Endodermal cell (in vitro differentiated cells): ENCODE measurements at regions not wholly inside any gene's neighbourhood (a gene's known extent, or its start where the extent isn't known, plus 50 kb on each side); places are given as distances from the start of the nearest gene placed in this dataset.

ENCODE experiments used
- DNase-seq: peaks from one replicate; pipeline ENCODE4 v3.0.0-alpha.2; 2017
- H3K27ac ChIP-seq: 2 replicates; pipeline ENCODE4 v1.5.1; 2013; ENCODE audit warnings: mild to moderate bottlenecking, low read depth, low read length, moderate library complexity
- H3K27me3 ChIP-seq: 2 replicates; pipeline ENCODE4 v1.6.1; 2013; ENCODE audit warnings: mild to moderate bottlenecking, low read length, moderate library complexity; ENCODE audit not compliant: insufficient read depth, control insufficient read depth, poor library complexity, severe bottlenecking
- H3K36me3 ChIP-seq: 2 replicates; pipeline ENCODE4 v1.7.0; 2013; ENCODE audit warnings: mild to moderate bottlenecking, low read length, moderate library complexity; ENCODE audit not compliant: control insufficient read depth, insufficient read depth
- H3K4me1 ChIP-seq: one replicate; pipeline ENCODE4 v1.7.0; 2013; ENCODE audit warnings: low read length; ENCODE audit not compliant: control insufficient read depth, insufficient read depth
- H3K4me3 ChIP-seq: 2 replicates; pipeline ENCODE4 v1.5.1; 2013; ENCODE audit warnings: mild to moderate bottlenecking, low read length, moderate library complexity
- H3K9ac ChIP-seq: 2 replicates; pipeline ENCODE4 v1.6.1; 2013; ENCODE audit warnings: mild to moderate bottlenecking, low read length, moderate library complexity; ENCODE audit not compliant: poor library complexity, severe bottlenecking; ENCODE audit errors: extremely low read depth
- H3K9me3 ChIP-seq: 2 replicates; pipeline ENCODE4 v1.6.1; 2013; ENCODE audit warnings: mild to moderate bottlenecking, low read length, moderate library complexity; ENCODE audit not compliant: control insufficient read depth
- H3K27ac Mint-ChIP-seq: 2 replicates; pipeline ENCODE4 v1.8.0; 2020; ENCODE audit warnings: mixed read lengths
- H3K27me3 Mint-ChIP-seq: 2 replicates; pipeline ENCODE4 v1.8.0; 2021; ENCODE audit warnings: mild to moderate bottlenecking, mixed read lengths; ENCODE audit not compliant: insufficient read depth
- H3K36me3 Mint-ChIP-seq: 2 replicates; pipeline ENCODE4 v1.8.0; 2020; ENCODE audit warnings: low read depth, mixed read lengths
- H3K4me1 Mint-ChIP-seq: 2 replicates; pipeline ENCODE4 v1.8.0; 2020; ENCODE audit warnings: mixed read lengths
- H3K4me3 Mint-ChIP-seq: 2 replicates; pipeline ENCODE4 v1.8.0; 2020; ENCODE audit warnings: mild to moderate bottlenecking, moderate library complexity, mixed read lengths
- H3K9me3 Mint-ChIP-seq: 2 replicates; pipeline ENCODE4 v1.8.0; 2020; ENCODE audit warnings: mild to moderate bottlenecking, mixed read lengths
- CTCF ChIP-seq: fragments of 200-600 bp; sonication (generic); conservative IDR thresholded peaks from 2 replicates; pipeline ENCODE4 v1.5.0; 2021; ENCODE audit warnings: antibody characterized with exemption, mild to moderate bottlenecking
- WGBS, 2 experiments: methylation state at CpG; one replicate each; pipeline versions ENCODE4 v1.1.5 to v1.1.7; 2013; ENCODE audit warnings: missing lambda C conversion rate in 2 of 2, mixed read lengths in 1 of 2; ENCODE audit not compliant: insufficient coverage in 1 of 2, insufficient read length in 1 of 2; 5-methylcytosine and 5-hydroxymethylcytosine counted together

DNA sequence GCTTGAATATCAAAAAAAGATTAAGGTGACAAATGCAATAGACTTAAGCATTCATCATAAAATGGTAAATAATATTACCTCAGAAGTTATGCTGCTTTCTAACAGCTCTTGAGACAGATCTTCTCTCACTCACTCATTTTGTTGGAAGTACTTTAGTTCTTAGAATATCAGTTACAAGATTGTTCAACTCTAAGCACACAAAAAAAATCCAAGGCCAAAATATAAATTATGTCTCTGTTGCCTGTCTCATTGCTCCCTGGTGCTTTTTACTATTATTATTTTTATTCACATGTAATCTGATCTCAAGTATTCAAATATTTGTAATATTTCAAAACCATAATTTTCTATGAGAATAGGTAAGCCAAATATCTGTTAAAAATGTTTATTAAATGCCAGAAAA is 259.4 kb upstream of the HSF2 start:
- no peak for DNase-seq
- H3K36me3 Mint-ChIP-seq, result no peaks in the 10 kb centered on the region
- H3K36me3 ChIP-seq, result no peaks in the 10 kb centered on the region
- peaks cover 1% of the 10 kb centered on the region for H3K4me1 Mint-ChIP-seq
- H3K27ac Mint-ChIP-seq, result no peak overlapping the region
- H3K9ac ChIP-seq, result no peak overlapping the region
- peaks cover 2% of the 10 kb centered on the region for H3K9me3 Mint-ChIP-seq
- H3K9me3 ChIP-seq, result no peaks in the 10 kb centered on the region
- no peak for TF ChIP-seq CTCF
- H3K4me1 ChIP-seq, result no peaks in the 10 kb centered on the region
- no peaks in the 10 kb centered on the region for H3K27me3 ChIP-seq
- H3K4me3 ChIP-seq, result no peak overlapping the region
- H3K4me3 Mint-ChIP-seq, result no peak overlapping the region
- no peaks in the 10 kb centered on the region for H3K27me3 Mint-ChIP-seq
- H3K27ac ChIP-seq, result no peak overlapping the region

DNA sequence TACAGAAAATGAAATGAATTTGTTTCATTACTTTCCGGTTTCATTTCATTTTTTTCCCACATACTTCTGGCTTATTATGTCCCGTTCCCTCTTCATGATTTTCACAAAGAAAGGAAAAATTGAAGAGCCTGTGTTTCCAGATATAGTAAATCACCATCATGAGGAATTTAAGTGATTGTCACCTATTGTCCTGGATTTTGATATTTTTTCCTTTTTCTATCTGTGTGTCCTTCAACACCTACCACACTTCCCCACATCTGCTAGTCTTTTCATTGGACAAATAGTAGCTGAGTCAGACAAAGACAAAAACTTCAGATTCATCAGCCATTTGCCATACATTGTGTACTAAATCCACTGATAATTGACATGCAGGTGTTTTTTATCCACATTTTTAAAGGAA is 258.2 kb upstream of the HSF2 start:
- no peaks in the 10 kb centered on the region for H3K27me3 Mint-ChIP-seq
- H3K36me3 Mint-ChIP-seq, result no peaks in the 10 kb centered on the region
- H3K27ac Mint-ChIP-seq, result no peak overlapping the region
- H3K9me3 ChIP-seq, result no peaks in the 10 kb centered on the region
- no peaks in the 10 kb centered on the region for H3K36me3 ChIP-seq
- peaks cover 1% of the 10 kb centered on the region for H3K4me1 Mint-ChIP-seq
- no peak for TF ChIP-seq CTCF
- 96% methylated on average over 2 of the region's 2 CpGs; no CpG with 5 or more reads in 1 of the 2 experiments for WGBS, 2 experiments
- H3K4me1 ChIP-seq, result no peaks in the 10 kb centered on the region
- no peaks in the 10 kb centered on the region for H3K27me3 ChIP-seq
- H3K4me3 ChIP-seq, result no peak overlapping the region
- peaks cover 2% of the 10 kb centered on the region for H3K9me3 Mint-ChIP-seq
- no peak overlapping the region for H3K27ac ChIP-seq
- DNase-seq, result no peak
- no peak overlapping the region for H3K9ac ChIP-seq
- no peak overlapping the region for H3K4me3 Mint-ChIP-seq

DNA sequence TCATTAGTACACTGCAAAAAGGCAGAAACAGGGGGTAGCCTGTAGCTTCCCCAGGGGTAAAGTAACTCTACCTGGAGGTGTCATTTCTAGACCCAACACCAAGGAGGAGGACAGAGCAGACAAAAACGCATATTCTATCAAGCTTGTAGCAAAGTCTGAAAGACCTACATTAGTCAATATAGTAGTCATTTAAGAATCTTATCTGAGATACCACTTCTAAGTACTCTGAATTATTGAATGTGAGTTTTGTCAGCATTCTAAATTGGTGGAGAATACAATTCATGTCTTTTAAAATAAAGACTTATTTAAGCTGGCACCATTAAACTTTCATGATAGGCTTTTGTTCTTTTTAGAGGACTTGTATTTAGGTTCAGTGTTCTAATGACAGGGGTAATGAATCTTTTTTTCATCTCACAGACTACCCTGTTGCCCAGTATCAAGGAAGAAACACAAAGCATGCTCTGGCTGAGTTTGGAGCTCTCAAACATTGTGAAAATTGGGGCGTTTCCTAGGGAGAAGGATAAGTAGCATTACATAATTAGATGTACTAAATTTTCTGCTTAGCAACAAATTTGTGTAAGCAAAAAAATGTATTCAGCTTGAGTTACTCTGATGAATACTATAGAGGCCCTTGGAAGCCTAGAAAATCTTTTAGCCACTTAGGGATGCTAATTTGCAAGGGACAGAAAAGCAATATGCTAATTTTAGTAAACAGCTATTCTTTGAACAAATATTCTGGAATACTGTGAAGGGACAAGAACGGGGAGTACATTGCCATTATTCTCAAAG is 255.4 kb upstream of the HSF2 start:
- no peak for TF ChIP-seq CTCF
- no peaks in the 10 kb centered on the region for H3K9me3 Mint-ChIP-seq
- DNase-seq, result no peak
- WGBS, 2 experiments, result 89% methylated on average over 2 of the region's 3 CpGs; no CpG with 5 or more reads in 1 of the 2 experiments
- no peaks in the 10 kb centered on the region for H3K36me3 Mint-ChIP-seq
- H3K27ac Mint-ChIP-seq, result no peak overlapping the region
- H3K27ac ChIP-seq, result no peak overlapping the region
- H3K4me3 ChIP-seq, result no peak overlapping the region
- no peak overlapping the region for H3K9ac ChIP-seq
- no peaks in the 10 kb centered on the region for H3K9me3 ChIP-seq
- H3K4me3 Mint-ChIP-seq, result no peak overlapping the region
- H3K4me1 ChIP-seq, result peaks cover 2% of the 10 kb centered on the region
- H3K27me3 ChIP-seq, result no peaks in the 10 kb centered on the region
- peaks cover 10% of the 10 kb centered on the region for H3K4me1 Mint-ChIP-seq
- no peaks in the 10 kb centered on the region for H3K27me3 Mint-ChIP-seq
- H3K36me3 ChIP-seq, result no peaks in the 10 kb centered on the region
